Nephron (organoid): ENCODE measurements at regions not wholly inside any gene's neighbourhood (a gene's known extent, or its start where the extent isn't known, plus 50 kb on each side); places are given as distances from the start of the nearest gene placed in this dataset.

ENCODE experiments used
- H3K27ac Mint-ChIP-seq, 3 experiments: 2 replicates each; pipeline ENCODE4 v1.8.0; 2020; ENCODE audit warnings: mixed read lengths in 3 of 3, mild to moderate bottlenecking in 2 of 3, moderate library complexity in 1 of 3
- H3K27me3 Mint-ChIP-seq: 2 replicates; pipeline ENCODE4 v1.8.0; 2021; ENCODE audit warnings: low read depth, mild to moderate bottlenecking, moderate library complexity, mixed read lengths
- H3K36me3 Mint-ChIP-seq: 2 replicates; pipeline ENCODE4 v1.8.0; 2020; ENCODE audit warnings: low read depth, mixed read lengths
- H3K4me1 Mint-ChIP-seq: 2 replicates; pipeline ENCODE4 v1.8.0; 2020; ENCODE audit warnings: mixed read lengths
- H3K4me3 Mint-ChIP-seq, 3 experiments: 2 replicates each; pipeline ENCODE4 v1.8.0; 2020; ENCODE audit warnings: mild to moderate bottlenecking in 3 of 3, mixed read lengths in 3 of 3, moderate library complexity in 2 of 3
- H3K9me3 Mint-ChIP-seq: 2 replicates; pipeline ENCODE4 v1.8.0; 2020; ENCODE audit warnings: mixed read lengths
- TF ChIP-seq, protein P1 (sequence below), 3 experiments: fragments of 200-600 bp; sonication (generic); IDR thresholded peaks; one replicate each; pipeline ENCODE4 v1.5.0; 2021; ENCODE audit warnings: antibody characterized with exemption in 3 of 3; ENCODE audit not compliant: unreplicated experiment in 3 of 3

- H3K27ac Mint-ChIP-seq = no peak overlapping the region
- no peaks in the 10 kb centered on the region for H3K27me3 Mint-ChIP-seq
- H3K4me1 Mint-ChIP-seq = peaks cover 12% of the 10 kb centered on the region
- H3K36me3 Mint-ChIP-seq = no peaks in the 10 kb centered on the region
- H3K4me3 Mint-ChIP-seq = no peak overlapping the region
- TF ChIP-seq, protein P1, sequence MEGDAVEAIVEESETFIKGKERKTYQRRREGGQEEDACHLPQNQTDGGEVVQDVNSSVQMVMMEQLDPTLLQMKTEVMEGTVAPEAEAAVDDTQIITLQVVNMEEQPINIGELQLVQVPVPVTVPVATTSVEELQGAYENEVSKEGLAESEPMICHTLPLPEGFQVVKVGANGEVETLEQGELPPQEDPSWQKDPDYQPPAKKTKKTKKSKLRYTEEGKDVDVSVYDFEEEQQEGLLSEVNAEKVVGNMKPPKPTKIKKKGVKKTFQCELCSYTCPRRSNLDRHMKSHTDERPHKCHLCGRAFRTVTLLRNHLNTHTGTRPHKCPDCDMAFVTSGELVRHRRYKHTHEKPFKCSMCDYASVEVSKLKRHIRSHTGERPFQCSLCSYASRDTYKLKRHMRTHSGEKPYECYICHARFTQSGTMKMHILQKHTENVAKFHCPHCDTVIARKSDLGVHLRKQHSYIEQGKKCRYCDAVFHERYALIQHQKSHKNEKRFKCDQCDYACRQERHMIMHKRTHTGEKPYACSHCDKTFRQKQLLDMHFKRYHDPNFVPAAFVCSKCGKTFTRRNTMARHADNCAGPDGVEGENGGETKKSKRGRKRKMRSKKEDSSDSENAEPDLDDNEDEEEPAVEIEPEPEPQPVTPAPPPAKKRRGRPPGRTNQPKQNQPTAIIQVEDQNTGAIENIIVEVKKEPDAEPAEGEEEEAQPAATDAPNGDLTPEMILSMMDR (IDR thresholded peaks at IDR 0.05; ENCODE audit: unreplicated experiment in 3 of 3) = no peak
- H3K9me3 Mint-ChIP-seq = no peaks in the 10 kb centered on the region
These were observed 271.9 kb upstream of the FMN2 start for GRCh38 chr1:239819756-239820250.

DNA sequence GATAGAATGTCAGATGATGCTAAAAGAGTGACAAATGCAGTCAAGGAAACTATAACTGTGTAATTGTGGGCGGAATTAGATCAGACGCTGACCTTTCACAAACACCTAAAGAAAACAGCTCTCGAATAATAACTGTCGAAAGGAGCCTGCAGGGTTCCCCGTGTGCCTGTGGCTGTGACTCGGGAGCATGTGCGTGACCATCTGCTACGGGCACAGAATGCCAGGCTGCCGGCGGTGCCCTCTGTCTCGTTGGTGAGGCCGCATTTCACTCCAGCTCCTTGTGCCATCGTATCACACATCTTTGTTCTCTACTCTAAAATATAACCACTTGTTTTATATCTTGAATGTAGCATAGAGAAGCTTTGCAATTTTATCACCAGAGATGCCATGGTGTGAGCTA is 267.8 kb upstream of the FMN2 start:
- Mint-ChIP-seq H3K36me3 (no peaks in the 10 kb centered on the region), H3K4me3 (no peak overlapping the region), H3K27me3 (no peaks in the 10 kb centered on the region), H3K27ac (no peak overlapping the region), H3K4me1 (no peaks in the 10 kb centered on the region), H3K9me3 (no peaks in the 10 kb centered on the region)
- TF ChIP-seq, protein P1 (IDR thresholded peaks at IDR 0.05; ENCODE audit: unreplicated experiment in 3 of 3) = no peak

- Mint-ChIP-seq H3K4me3 (no peak overlapping the region), H3K36me3 (no peaks in the 10 kb centered on the region), H3K27me3 (no peaks in the 10 kb centered on the region), H3K9me3 (no peaks in the 10 kb centered on the region), H3K27ac (no peak overlapping the region), H3K4me1 (no peaks in the 10 kb centered on the region)
- TF ChIP-seq, protein P1 (IDR thresholded peaks at IDR 0.05; ENCODE audit: unreplicated experiment in 3 of 3) = no peak
These were observed 265.5 kb upstream of the FMN2 start for GRCh38 chr1:239826211-239826610.

DNA sequence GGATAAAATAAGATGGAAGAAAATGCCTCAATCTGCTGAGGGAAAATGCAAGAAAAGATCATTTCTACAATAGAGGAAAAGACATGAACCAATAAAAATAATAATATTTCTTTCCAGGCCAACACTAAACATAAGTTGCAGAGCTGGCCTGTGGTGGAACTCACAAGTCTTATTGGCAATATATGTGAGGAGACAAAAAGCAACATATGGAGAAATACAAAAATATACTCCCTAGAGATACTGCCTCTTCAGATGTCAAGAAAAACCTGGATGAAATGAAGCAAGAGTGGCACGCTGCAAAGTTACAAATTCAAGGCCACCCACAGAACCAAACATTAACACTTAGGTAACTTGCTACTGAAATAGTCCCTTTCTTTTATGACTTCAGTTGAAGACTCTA is 264.9 kb upstream of the FMN2 start:
- no peaks in the 10 kb centered on the region for H3K27me3 Mint-ChIP-seq
- H3K4me3 Mint-ChIP-seq = no peak overlapping the region
- TF ChIP-seq, protein P1 (IDR thresholded peaks at IDR 0.05; ENCODE audit: unreplicated experiment in 3 of 3) = no peak
- no peaks in the 10 kb centered on the region for H3K36me3 Mint-ChIP-seq
- no peak overlapping the region for H3K27ac Mint-ChIP-seq
- H3K4me1 Mint-ChIP-seq = no peaks in the 10 kb centered on the region
- no peaks in the 10 kb centered on the region for H3K9me3 Mint-ChIP-seq

- TF ChIP-seq, protein P1 (IDR thresholded peaks at IDR 0.05; ENCODE audit: unreplicated experiment in 3 of 3) = no peak
- Mint-ChIP-seq H3K27ac (no peak overlapping the region), H3K27me3 (no peaks in the 10 kb centered on the region), H3K36me3 (no peaks in the 10 kb centered on the region), H3K9me3 (no peaks in the 10 kb centered on the region), H3K4me1 (peaks cover 10% of the 10 kb centered on the region), H3K4me3 (no peak overlapping the region)
These were observed 262.1 kb upstream of the FMN2 start for GRCh38 chr1:239829535-239829934.

DNA sequence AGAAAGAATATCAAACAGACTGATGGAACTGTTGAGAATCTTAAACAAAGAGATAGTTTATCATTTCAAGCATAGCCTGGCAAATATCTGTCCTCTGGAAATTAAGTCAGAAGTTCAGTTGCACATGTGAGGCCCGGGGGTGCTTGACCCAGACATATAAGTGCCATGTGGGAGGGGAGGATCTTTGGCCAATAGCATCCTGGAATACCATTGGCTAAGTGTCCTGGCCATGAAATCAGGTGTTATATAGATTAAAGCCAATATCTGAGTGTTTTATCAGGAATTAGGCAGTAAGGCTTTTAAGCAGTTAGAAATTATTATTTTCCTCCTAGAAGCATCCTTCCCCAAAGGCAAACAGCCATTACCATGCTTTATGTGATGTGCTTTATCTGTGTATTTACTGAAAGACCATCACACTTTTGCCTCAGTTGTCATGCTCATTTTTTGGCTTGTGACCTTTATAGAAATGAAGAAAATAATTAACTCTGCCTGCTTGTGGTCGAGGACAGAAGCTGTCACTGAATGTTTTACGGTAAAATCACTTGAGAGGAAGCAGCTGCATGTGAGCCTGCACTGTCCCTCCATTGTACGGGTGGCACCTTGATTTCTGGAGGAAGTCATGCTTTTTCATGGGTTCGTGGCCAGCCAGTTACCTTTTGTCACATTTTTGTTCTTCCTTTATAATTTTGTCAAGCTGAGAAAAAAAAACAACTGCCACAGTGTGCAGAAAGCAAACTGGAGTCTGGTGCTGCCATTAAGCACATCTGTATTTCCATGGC is 259.9 kb upstream of the FMN2 start:
- H3K4me3 Mint-ChIP-seq = no peak overlapping the region
- TF ChIP-seq, protein P1 (IDR thresholded peaks at IDR 0.05; ENCODE audit: unreplicated experiment in 3 of 3) = no peak
- peaks cover 4% of the 10 kb centered on the region for H3K27me3 Mint-ChIP-seq
- H3K9me3 Mint-ChIP-seq = no peaks in the 10 kb centered on the region
- no peak overlapping the region for H3K27ac Mint-ChIP-seq
- H3K4me1 Mint-ChIP-seq = peaks cover 11% of the 10 kb centered on the region
- H3K36me3 Mint-ChIP-seq = no peaks in the 10 kb centered on the region
